A549 (cell line): ENCODE measurements at regions not wholly inside any gene's neighbourhood (a gene's known extent, or its start where the extent isn't known, plus 50 kb on each side); places are given as distances from the start of the nearest gene placed in this dataset.

Experiments used
- ATAC-seq, 2 experiments: fragments of 200-7000 bp in 1 of 2; fragments of >200 bp in 1 of 2; cut with Nextera tagmentation in 1 of 2; cut with Tn5 transposase in 1 of 2; 3 replicates each; pipeline versions ENCODE4 v1.8.0 to v1.9.1; 2018 to 2020; ENCODE audit warnings: mild to moderate bottlenecking in 1 of 2, moderate library complexity in 1 of 2
- CTCF ChIA-PET: fragments of 300-600 bp; sonication (Branson Sonifier 250); formaldehyde crosslinking; extraction: SDS; loops from one replicate; lab custom pipeline; 2021; ENCODE audit warnings: antibody characterized with exemption, inconsistent platforms; lab: Yijun Ruan, JAX
- POLR2A ChIA-PET: fragments of 350-600 bp; formaldehyde crosslinking; extraction: SDS; loops from one replicate; lab custom pipeline; 2021; ENCODE audit warnings: antibody characterized with exemption, inconsistent platforms; lab: Yijun Ruan, JAX
- DNase-seq, 2 experiments: peaks; one replicate each; pipeline versions ENCODE4 v3.0.0 to v3.0.0-alpha.2; 2011 to 2016; ENCODE audit warnings: low read depth in 1 of 2, low spot score in 1 of 2
- FAIRE-seq: peaks from 2 replicates; lab custom pipeline; 2011; peaks lifted over from hg19 to GRCh38; lab: Jason Lieb, UNC
- H3K27ac ChIP-seq, 2 experiments: fragments of >200 bp; sonication (Bioruptor Twin); formaldehyde crosslinking; 3 replicates each; pipeline ENCODE4 v1.5.1; 2016 to 2017
- H3K4me1 ChIP-seq: fragments of >200 bp; sonication (Bioruptor Twin); formaldehyde crosslinking; 3 replicates; pipeline ENCODE4 v1.6.1; 2016
- H3K4me2 ChIP-seq: fragments of >200 bp; sonication (Bioruptor Twin); formaldehyde crosslinking; 3 replicates; pipeline ENCODE4 v1.6.1; 2016
- H3K4me3 ChIP-seq: fragments of >200 bp; sonication (Bioruptor Twin); formaldehyde crosslinking; 3 replicates; pipeline ENCODE4 v1.5.1; 2016
- H3K9me3 ChIP-seq: fragments of >200 bp; sonication (Bioruptor Twin); formaldehyde crosslinking; 3 replicates; pipeline ENCODE4 v1.6.1; 2016
- BHLHE40 ChIP-seq: IDR thresholded peaks from 2 replicates; pipeline ENCODE4 v1.6.1; 2012; ENCODE audit warnings: low read depth, low read length, inconsistent platforms
- CBX8 ChIP-seq: fragments of 200-600 bp; sonication (generic); IDR thresholded peaks from 2 replicates; pipeline ENCODE4 v1.6.1; 2016
- CHD4 ChIP-seq: fragments of 200-600 bp; sonication (generic); IDR thresholded peaks from 2 replicates; pipeline ENCODE4 v1.6.1; 2016; ENCODE audit warnings: antibody characterized with exemption, mild to moderate bottlenecking, borderline replicate concordance
- EHF ChIP-seq: fragments of 250-450 bp; sonication (Bioruptor Pico); IDR thresholded peaks from 2 replicates; pipeline ENCODE4 v1.5.0; 2020; ENCODE audit warnings: mild to moderate bottlenecking
- EHMT2 ChIP-seq: fragments of 200-600 bp; sonication (generic); IDR thresholded peaks from 2 replicates; pipeline ENCODE4 v1.6.1; 2016; ENCODE audit warnings: antibody characterized with exemption, low read depth, mild to moderate bottlenecking, moderate library complexity
- EP300 ChIP-seq, 2 experiments: fragments of >200 bp; sonication (Bioruptor Twin); formaldehyde crosslinking; IDR thresholded peaks; 2 replicates in 1 of 2; 3 replicates in 1 of 2; pipeline ENCODE4 v1.6.1; 2016 to 2017
- ESRRA ChIP-seq: fragments of 150-350 bp; IDR thresholded peaks from 2 replicates; pipeline ENCODE4 v1.6.1; 2014; ENCODE audit warnings: mild to moderate bottlenecking, low read length, borderline replicate concordance
- FOSL2 ChIP-seq, 2 experiments: fragments of 450-650 bp in 1 of 2; fragments of >200 bp in 1 of 2; sonication (Bioruptor Twin) in 1 of 2; formaldehyde crosslinking; IDR thresholded peaks; 2 replicates each; pipeline versions ENCODE4 v1.5.0 to v1.6.1; 2016 to 2020; ENCODE audit warnings: mild to moderate bottlenecking in 1 of 2, moderate library complexity in 1 of 2
- FOXS1 ChIP-seq: fragments of 250-450 bp; sonication (Bioruptor Pico); IDR thresholded peaks from 2 replicates; pipeline ENCODE4 v1.5.0; 2020; ENCODE audit warnings: mild to moderate bottlenecking, moderate library complexity
- GATA3 ChIP-seq: IDR thresholded peaks from 2 replicates; pipeline ENCODE4 v1.6.1; 2012; ENCODE audit warnings: borderline replicate concordance
- HDAC2 ChIP-seq: fragments of 200-600 bp; sonication (generic); IDR thresholded peaks from 2 replicates; pipeline ENCODE4 v1.6.1; 2016
- HOXB13 ChIP-seq: fragments of 250-450 bp; sonication (Bioruptor Pico); IDR thresholded peaks from 2 replicates; pipeline ENCODE4 v1.5.0; 2020; ENCODE audit warnings: low read depth, mild to moderate bottlenecking, moderate library complexity
- MAZ ChIP-seq: fragments of 150-350 bp; IDR thresholded peaks from 2 replicates; pipeline ENCODE4 v1.6.1; 2014; ENCODE audit warnings: antibody characterized with exemption, low read depth, low read length, borderline replicate concordance
- NFE2L2 ChIP-seq: fragments of 150-350 bp; conservative IDR thresholded peaks from 2 replicates; pipeline ENCODE4 v1.6.1; 2014; ENCODE audit warnings: low read length
- NR3C1 ChIP-seq: fragments of >200 bp; sonication (Bioruptor Twin); formaldehyde crosslinking; IDR thresholded peaks from 3 replicates; pipeline ENCODE4 v1.6.1; 2017
- PHF8 ChIP-seq: fragments of 200-600 bp; sonication (generic); IDR thresholded peaks from 2 replicates; pipeline ENCODE4 v1.6.1; 2016; ENCODE audit warnings: low read depth, mild to moderate bottlenecking, antibody characterized with exemption, moderate library complexity, borderline replicate concordance
- POLR2A ChIP-seq: IDR thresholded peaks from 2 replicates; pipeline ENCODE4 v1.6.1; 2012; ENCODE audit warnings: mild to moderate bottlenecking, low read length
- POLR2AphosphoS2 ChIP-seq: conservative IDR thresholded peaks from 2 replicates; pipeline ENCODE4 v1.6.1; 2012; ENCODE audit warnings: low read length, improper control_type of control experiment, inconsistent platforms
- RAD21 ChIP-seq, 2 experiments: fragments of >200 bp in 1 of 2; sonication (Bioruptor Twin) in 1 of 2; formaldehyde crosslinking in 1 of 2; IDR thresholded peaks in 1 of 2; conservative IDR thresholded peaks in 1 of 2; 2 replicates in 1 of 2; 3 replicates in 1 of 2; pipeline ENCODE4 v1.6.1; 2012 to 2018; ENCODE audit warnings: inconsistent platforms in 1 of 2
- RCOR1 ChIP-seq: fragments of 150-350 bp; IDR thresholded peaks from 2 replicates; pipeline ENCODE4 v1.6.1; 2014; ENCODE audit warnings: antibody characterized with exemption, low read length, low read depth
- SMC3 ChIP-seq: fragments of >200 bp; sonication (Bioruptor Twin); formaldehyde crosslinking; IDR thresholded peaks from 3 replicates; pipeline ENCODE4 v1.6.1; 2018; ENCODE audit warnings: inconsistent platforms
- SREBF2 ChIP-seq: fragments of 450-650 bp; IDR thresholded peaks from 2 replicates; pipeline ENCODE4 v1.6.1; 2014; ENCODE audit warnings: mild to moderate bottlenecking, moderate library complexity
- ZC3H11A ChIP-seq: fragments of 450-650 bp; IDR thresholded peaks from 2 replicates; pipeline ENCODE4 v1.6.1; 2014; ENCODE audit warnings: antibody characterized with exemption, mild to moderate bottlenecking
- ZFP36 ChIP-seq: fragments of 450-650 bp; IDR thresholded peaks from 2 replicates; pipeline ENCODE4 v1.6.1; 2014; ENCODE audit warnings: borderline replicate concordance; ENCODE audit not compliant: partially characterized antibody
- WGBS: methylation state at CpG from one replicate; pipeline ENCODE4 v1.1.6; 2017; ENCODE audit errors: missing lambda C conversion rate; 5-methylcytosine and 5-hydroxymethylcytosine counted together
- TF ChIP-seq, protein P1 (sequence below): IDR thresholded peaks from 2 replicates; pipeline ENCODE4 v1.6.1; 2012
- TF ChIP-seq, protein P2 (sequence below): fragments of 250-450 bp; sonication (Bioruptor Pico); IDR thresholded peaks from 2 replicates; pipeline ENCODE4 v1.5.0; 2021; ENCODE audit warnings: mild to moderate bottlenecking, moderate library complexity, borderline replicate concordance
- TF ChIP-seq, protein P3 (sequence below): fragments of >200 bp; sonication (Bioruptor Twin); formaldehyde crosslinking; IDR thresholded peaks from 2 replicates; pipeline ENCODE4 v1.6.1; 2016
- TF ChIP-seq, protein P4 (sequence below): IDR thresholded peaks from 2 replicates; pipeline ENCODE4 v1.6.1; 2012
- TF ChIP-seq, protein P5 (sequence below): fragments of 200-600 bp; sonication (generic); IDR thresholded peaks from 2 replicates; pipeline ENCODE4 v1.6.1; 2016; ENCODE audit warnings: antibody characterized with exemption, mild to moderate bottlenecking, moderate library complexity

DNA sequence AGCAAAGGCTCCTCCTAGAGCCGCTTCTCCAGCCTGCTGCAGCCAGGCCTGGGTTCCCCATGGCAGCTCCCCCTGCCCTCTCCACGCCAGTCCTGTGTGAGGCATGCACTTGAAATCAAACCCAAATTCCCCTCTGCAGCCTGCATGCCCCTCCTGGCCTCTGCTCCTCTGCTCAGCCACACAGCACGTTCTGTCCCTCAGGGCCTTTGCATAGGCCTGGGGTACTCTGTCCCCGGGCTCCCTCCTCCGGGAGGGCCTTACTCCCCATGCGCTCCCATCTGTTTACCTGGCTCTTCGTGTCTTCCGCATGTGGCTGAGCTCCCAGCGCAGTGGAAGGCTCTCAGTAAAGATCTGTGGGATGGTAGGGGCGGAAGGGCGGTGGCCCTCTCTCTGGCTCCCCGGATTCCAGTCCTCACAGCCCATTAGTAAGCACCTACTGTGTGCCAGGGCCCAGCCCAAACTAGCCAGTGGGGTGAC is 203.5 kb upstream of the IER5L start:
- no peak for ATAC-seq
- ChIA-PET POLR2A (no interaction called here), CTCF (interaction anchor here (0.9 to 1.9 kb wide), 2 partner anchors 10 to 243 kb away, joined by 3 to 4 read pairs; no protein-coding TSS in a partner anchor)
- Histone ChIP-seq H3K9me3 (no peaks in the 10 kb centered on the region), H3K4me1 (0 out of 3 replicates have a peak, but pooled peaks cover 5% of the 10 kb centered on the region), H3K4me2 (no peak overlapping the region), H3K4me3 (no peak overlapping the region), H3K27ac (peak overlapping the region in 1 of 2 experiments; percentile 33; a peak in 1 of 6 replicates)
- DNase-seq: no peak
- FAIRE-seq: no peak
- 95% methylated on average over 12 of the region's 12 CpGs for WGBS
- no peak for TF ChIP-seq EP300 (IDR thresholded peaks at IDR 0.05)
- TF ChIP-seq HDAC2: no peak
- no peak for TF ChIP-seq POLR2AphosphoS2
- no peak for TF ChIP-seq FOSL2 (IDR thresholded peaks at IDR 0.05)
- no peak for TF ChIP-seq FOSL2 (CRISPR knock-in tag; IDR thresholded peaks at IDR 0.05)
- no peak for TF ChIP-seq SMC3
- TF ChIP-seq, protein P1, sequence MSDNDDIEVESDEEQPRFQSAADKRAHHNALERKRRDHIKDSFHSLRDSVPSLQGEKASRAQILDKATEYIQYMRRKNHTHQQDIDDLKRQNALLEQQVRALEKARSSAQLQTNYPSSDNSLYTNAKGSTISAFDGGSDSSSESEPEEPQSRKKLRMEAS: no peak
- TF ChIP-seq EHMT2: no peak
- no peak for TF ChIP-seq NR3C1
- no peak for TF ChIP-seq RCOR1
- no peak for TF ChIP-seq POLR2A
- TF ChIP-seq EHF: no peak
- no peak for TF ChIP-seq BHLHE40
- no peak for TF ChIP-seq ZC3H11A
- TF ChIP-seq ZFP36: no peak
- TF ChIP-seq, protein P2, sequence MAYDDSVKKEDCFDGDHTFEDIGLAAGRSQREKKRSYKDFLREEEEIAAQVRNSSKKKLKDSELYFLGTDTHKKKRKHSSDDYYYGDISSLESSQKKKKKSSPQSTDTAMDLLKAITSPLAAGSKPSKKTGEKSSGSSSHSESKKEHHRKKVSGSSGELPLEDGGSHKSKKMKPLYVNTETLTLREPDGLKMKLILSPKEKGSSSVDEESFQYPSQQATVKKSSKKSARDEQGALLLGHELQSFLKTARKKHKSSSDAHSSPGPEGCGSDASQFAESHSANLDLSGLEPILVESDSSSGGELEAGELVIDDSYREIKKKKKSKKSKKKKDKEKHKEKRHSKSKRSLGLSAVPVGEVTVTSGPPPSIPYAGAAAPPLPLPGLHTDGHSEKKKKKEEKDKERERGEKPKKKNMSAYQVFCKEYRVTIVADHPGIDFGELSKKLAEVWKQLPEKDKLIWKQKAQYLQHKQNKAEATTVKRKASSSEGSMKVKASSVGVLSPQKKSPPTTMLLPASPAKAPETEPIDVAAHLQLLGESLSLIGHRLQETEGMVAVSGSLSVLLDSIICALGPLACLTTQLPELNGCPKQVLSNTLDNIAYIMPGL (CRISPR knock-in tag): no peak
- TF ChIP-seq, all 56 proteins: peak for 0

DNA sequence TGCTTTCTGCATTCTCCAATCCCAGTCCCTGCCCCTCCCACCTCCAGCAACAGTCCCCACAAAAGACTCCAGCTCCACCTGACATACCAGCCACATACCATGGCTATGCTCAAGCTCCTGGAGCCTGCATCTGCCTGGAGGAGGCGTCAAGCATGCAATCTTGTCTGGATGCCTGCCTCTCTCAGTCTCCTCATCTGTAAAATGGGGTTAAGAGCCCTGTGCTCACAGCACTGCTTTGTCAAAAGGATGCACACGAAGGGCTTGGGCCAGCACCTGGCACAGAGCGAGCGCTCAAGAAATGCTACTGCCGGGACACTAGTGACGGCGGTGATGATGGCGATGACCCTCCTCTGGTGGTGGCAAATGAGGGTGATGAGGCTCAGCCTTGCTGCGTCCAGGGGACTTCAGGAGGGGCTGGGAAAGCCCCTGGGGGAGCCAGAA is 202.9 kb upstream of the IER5L start:
- POLR2A ChIA-PET: no interaction called here
- DNase-seq (no peak), ATAC-seq (no peak), FAIRE-seq (no peak)
- TF ChIP-seq HDAC2 (no peak), HOXB13 (CRISPR knock-in tag) (no peak), CHD4 (no peak), BHLHE40 (no peak), ZC3H11A (no peak), FOXS1 (CRISPR knock-in tag) (no peak), CBX8 (no peak), ESRRA (no peak), NFE2L2 (no peak), RAD21 (conservative IDR thresholded peaks at IDR 0.05 in 1 of 2, IDR thresholded peaks at IDR 0.05 in 1 of 2) (no peak), SREBF2 (no peak)
- TF ChIP-seq, protein P3, sequence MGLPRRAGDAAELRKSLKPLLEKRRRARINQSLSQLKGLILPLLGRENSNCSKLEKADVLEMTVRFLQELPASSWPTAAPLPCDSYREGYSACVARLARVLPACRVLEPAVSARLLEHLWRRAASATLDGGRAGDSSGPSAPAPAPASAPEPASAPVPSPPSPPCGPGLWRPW: no peak
- Histone ChIP-seq H3K4me3 (no peak overlapping the region), H3K4me2 (no peak overlapping the region), H3K27ac (peak overlapping the region in 1 of 2 experiments; percentile 33; a peak in 1 of 6 replicates), H3K4me1 (0 out of 3 replicates have a peak, but pooled peaks cover 5% of the 10 kb centered on the region), H3K9me3 (no peaks in the 10 kb centered on the region)
- CTCF ChIA-PET: interaction anchor here (1.3 kb wide), 1 partner anchor 10 kb away, joined by 3 read pairs; no protein-coding TSS in a partner anchor
- 88% methylated on average over 9 of the region's 9 CpGs for WGBS

DNA sequence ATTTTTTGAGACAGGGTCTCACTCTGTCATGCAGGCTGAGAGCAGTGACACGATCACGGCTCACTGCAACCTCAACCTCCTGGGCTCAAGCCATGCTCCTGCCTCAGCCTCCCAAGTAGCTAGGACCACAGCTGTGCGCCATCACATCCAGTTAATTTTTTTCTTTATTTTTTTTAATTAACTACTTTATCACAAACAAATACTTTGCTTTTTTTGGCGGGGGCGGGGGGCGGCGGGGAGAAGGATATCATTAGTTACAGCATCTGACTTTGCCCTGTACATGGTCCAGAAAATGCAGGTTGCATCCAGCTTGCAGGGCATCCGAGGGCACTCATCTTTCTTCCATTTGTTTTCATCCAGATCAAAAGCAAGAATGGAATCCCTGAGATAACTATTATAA is 201.8 kb upstream of the IER5L start:
- Histone ChIP-seq H3K4me1 (0 out of 3 replicates have a peak, but pooled peaks cover 5% of the 10 kb centered on the region), H3K9me3 (no peaks in the 10 kb centered on the region), H3K4me2 (no peak overlapping the region), H3K27ac (no peak overlapping the region), H3K4me3 (no peak overlapping the region)
- POLR2A ChIA-PET: no interaction called here
- DNase-seq (no peak), ATAC-seq (no peak), FAIRE-seq (no peak)
- CTCF ChIA-PET: interaction anchor here (1.3 kb wide), 1 partner anchor 11 kb away, joined by 3 read pairs; no protein-coding TSS in a partner anchor
- WGBS: 72% methylated on average over 8 of the region's 8 CpGs
- TF ChIP-seq GATA3 (no peak), FOXS1 (CRISPR knock-in tag) (no peak), MAZ (no peak), PHF8 (no peak), NFE2L2 (no peak), HDAC2 (no peak)
- TF ChIP-seq, protein P4, sequence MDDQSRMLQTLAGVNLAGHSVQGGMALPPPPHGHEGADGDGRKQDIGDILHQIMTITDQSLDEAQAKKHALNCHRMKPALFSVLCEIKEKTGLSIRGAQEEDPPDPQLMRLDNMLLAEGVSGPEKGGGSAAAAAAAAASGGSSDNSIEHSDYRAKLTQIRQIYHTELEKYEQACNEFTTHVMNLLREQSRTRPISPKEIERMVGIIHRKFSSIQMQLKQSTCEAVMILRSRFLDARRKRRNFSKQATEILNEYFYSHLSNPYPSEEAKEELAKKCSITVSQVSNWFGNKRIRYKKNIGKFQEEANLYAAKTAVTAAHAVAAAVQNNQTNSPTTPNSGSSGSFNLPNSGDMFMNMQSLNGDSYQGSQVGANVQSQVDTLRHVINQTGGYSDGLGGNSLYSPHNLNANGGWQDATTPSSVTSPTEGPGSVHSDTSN: no peak
- TF ChIP-seq, protein P5, sequence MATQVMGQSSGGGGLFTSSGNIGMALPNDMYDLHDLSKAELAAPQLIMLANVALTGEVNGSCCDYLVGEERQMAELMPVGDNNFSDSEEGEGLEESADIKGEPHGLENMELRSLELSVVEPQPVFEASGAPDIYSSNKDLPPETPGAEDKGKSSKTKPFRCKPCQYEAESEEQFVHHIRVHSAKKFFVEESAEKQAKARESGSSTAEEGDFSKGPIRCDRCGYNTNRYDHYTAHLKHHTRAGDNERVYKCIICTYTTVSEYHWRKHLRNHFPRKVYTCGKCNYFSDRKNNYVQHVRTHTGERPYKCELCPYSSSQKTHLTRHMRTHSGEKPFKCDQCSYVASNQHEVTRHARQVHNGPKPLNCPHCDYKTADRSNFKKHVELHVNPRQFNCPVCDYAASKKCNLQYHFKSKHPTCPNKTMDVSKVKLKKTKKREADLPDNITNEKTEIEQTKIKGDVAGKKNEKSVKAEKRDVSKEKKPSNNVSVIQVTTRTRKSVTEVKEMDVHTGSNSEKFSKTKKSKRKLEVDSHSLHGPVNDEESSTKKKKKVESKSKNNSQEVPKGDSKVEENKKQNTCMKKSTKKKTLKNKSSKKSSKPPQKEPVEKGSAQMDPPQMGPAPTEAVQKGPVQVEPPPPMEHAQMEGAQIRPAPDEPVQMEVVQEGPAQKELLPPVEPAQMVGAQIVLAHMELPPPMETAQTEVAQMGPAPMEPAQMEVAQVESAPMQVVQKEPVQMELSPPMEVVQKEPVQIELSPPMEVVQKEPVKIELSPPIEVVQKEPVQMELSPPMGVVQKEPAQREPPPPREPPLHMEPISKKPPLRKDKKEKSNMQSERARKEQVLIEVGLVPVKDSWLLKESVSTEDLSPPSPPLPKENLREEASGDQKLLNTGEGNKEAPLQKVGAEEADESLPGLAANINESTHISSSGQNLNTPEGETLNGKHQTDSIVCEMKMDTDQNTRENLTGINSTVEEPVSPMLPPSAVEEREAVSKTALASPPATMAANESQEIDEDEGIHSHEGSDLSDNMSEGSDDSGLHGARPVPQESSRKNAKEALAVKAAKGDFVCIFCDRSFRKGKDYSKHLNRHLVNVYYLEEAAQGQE: no peak
